B cell (primary cell): ENCODE measurements at regions not wholly inside any gene's neighbourhood (a gene's known extent, or its start where the extent isn't known, plus 50 kb on each side); places are given as distances from the start of the nearest gene placed in this dataset.

Experiments used
- ATAC-seq: fragments of 200-7000 bp; cut with Tn5 transposase; one replicate; pipeline ENCODE4 v1.10.0; 2021; ENCODE audit warnings: low read depth, mild to moderate bottlenecking, moderate number of reproducible peaks, moderate library complexity
- CTCF ChIA-PET: fragments of 350-600 bp; sonication (Branson Sonifier 250); formaldehyde crosslinking; loops from one replicate; lab custom pipeline; 2021; ENCODE audit warnings: antibody characterized with exemption, inconsistent platforms; lab: Charles Lee
- POLR2A ChIA-PET: fragments of 350-600 bp; sonication (Branson Sonifier 250); formaldehyde crosslinking; loops from one replicate; lab custom pipeline; 2021; ENCODE audit warnings: antibody characterized with exemption; lab: Charles Lee
- DNase-seq: peaks from one replicate; pipeline ENCODE4 v3.0.0; 2013
- H2AFZ ChIP-seq: 2 replicates; pipeline ENCODE4 v1.6.1; 2012; ENCODE audit warnings: mild to moderate bottlenecking, low read depth, low read length; ENCODE audit not compliant: insufficient read depth, poor library complexity, severe bottlenecking
- H3K27ac ChIP-seq, 2 donors: 1 replicate in 1 of 2; 2 replicates in 1 of 2; pipeline ENCODE4 v1.5.1; 2012 to 2013; ENCODE audit warnings: low read length in 2 of 2, mild to moderate bottlenecking in 2 of 2, moderate library complexity in 1 of 2
- H3K27me3 ChIP-seq, 4 experiments: fragments of 200-600 bp in 1 of 4; sonication (generic) in 1 of 4; replicated peaks in 1 of 4; 1 replicate in 2 of 4; 2 replicates in 2 of 4; pipeline versions ENCODE4 v1.6.1 to v1.7.0; 2013 to 2016; ENCODE audit warnings: low read length in 3 of 4, mild to moderate bottlenecking in 2 of 4, mixed read lengths in 1 of 4, moderate library complexity in 1 of 4; ENCODE audit not compliant: insufficient read depth in 4 of 4, control insufficient read depth in 3 of 4; ENCODE audit errors: control extremely low read depth in 1 of 4
- H3K36me3 ChIP-seq, 2 experiments: replicated peaks in 1 of 2; 1 replicate in 1 of 2; 2 replicates in 1 of 2; pipeline versions ENCODE4 v1.6.1 to v1.7.1; 2013; ENCODE audit warnings: low read length in 1 of 2; ENCODE audit not compliant: insufficient read depth in 2 of 2, control insufficient read depth in 1 of 2; ENCODE audit errors: control extremely low read depth in 1 of 2, extremely low read depth in 1 of 2
- H3K4me1 ChIP-seq, 2 donors: fragments of 200-600 bp in 1 of 2; sonication (generic) in 1 of 2; 1 replicate in 1 of 2; 2 replicates in 1 of 2; pipeline versions ENCODE4 v1.5.1 to v1.6.1; 2013 to 2017; ENCODE audit warnings: low read length in 2 of 2; ENCODE audit not compliant: control insufficient read depth in 2 of 2, insufficient read depth in 2 of 2
- H3K4me2 ChIP-seq: replicated peaks from 2 replicates; pipeline ENCODE3; 2012; ENCODE audit warnings: mild to moderate bottlenecking, low read depth, low read length; ENCODE audit not compliant: poor library complexity, severe bottlenecking
- H3K4me3 ChIP-seq, 5 experiments: fragments of 200-600 bp in 1 of 5; sonication (generic) in 1 of 5; 1 replicate in 3 of 5; 2 replicates in 2 of 5; pipeline versions ENCODE4 v1.5.1 to v1.7.0; 2011 to 2016; ENCODE audit warnings: low read length in 4 of 5, mild to moderate bottlenecking in 4 of 5, low read depth in 2 of 5, control low read depth in 1 of 5, moderate library complexity in 1 of 5; ENCODE audit not compliant: insufficient read depth in 1 of 5; ENCODE audit errors: control extremely low read depth in 1 of 5, extremely low read depth in 1 of 5
- H3K79me2 ChIP-seq: fragments of 200-600 bp; sonication (generic); one replicate; pipeline ENCODE4 v1.6.0; 2016; ENCODE audit warnings: low read length; ENCODE audit not compliant: control insufficient read depth, insufficient read depth
- H3K9ac ChIP-seq: fragments of 200-600 bp; sonication (generic); 2 replicates; pipeline ENCODE4 v1.6.1; 2017; ENCODE audit warnings: mild to moderate bottlenecking, low read length, moderate library complexity
- H3K9me3 ChIP-seq, 3 donors: one replicate each; pipeline versions ENCODE4 v1.6.1 to v1.7.1; 2013; ENCODE audit warnings: low read length in 2 of 3; ENCODE audit not compliant: control insufficient read depth in 2 of 3, insufficient read depth in 1 of 3; ENCODE audit errors: control extremely low read depth in 1 of 3
- H4K20me1 ChIP-seq: 2 replicates; pipeline ENCODE4 v1.6.0; 2012; ENCODE audit warnings: mild to moderate bottlenecking, low read length; ENCODE audit not compliant: insufficient read depth, control insufficient read depth, poor library complexity, severe bottlenecking
- H3K27ac Mint-ChIP-seq: one replicate; pipeline ENCODE4 v1.8.0; 2021; ENCODE audit warnings: mixed read lengths
- H3K27me3 Mint-ChIP-seq: one replicate; pipeline ENCODE4 v1.8.0; 2021; ENCODE audit warnings: mixed read lengths
- H3K4me1 Mint-ChIP-seq: one replicate; pipeline ENCODE4 v1.8.0; 2021; ENCODE audit warnings: mixed read lengths
- H3K4me3 Mint-ChIP-seq: one replicate; pipeline ENCODE4 v1.8.0; 2021; ENCODE audit warnings: mixed read lengths
- H3K9me3 Mint-ChIP-seq: one replicate; pipeline ENCODE4 v1.8.0; 2022; ENCODE audit warnings: mixed read lengths; ENCODE audit not compliant: insufficient read depth
- CTCF ChIP-seq: fragments of 200-600 bp; IDR thresholded peaks from one replicate; pipeline ENCODE4 v1.8.0; 2022; ENCODE audit warnings: antibody characterized with exemption, mild to moderate bottlenecking
- EZH2 ChIP-seq: IDR thresholded peaks from 2 replicates; pipeline ENCODE4 v1.6.1; 2012; ENCODE audit warnings: borderline replicate concordance, low read depth, mild to moderate bottlenecking, moderate library complexity, low read length; ENCODE audit not compliant: insufficient read depth, poor library complexity, severe bottlenecking
- WGBS: methylation state at CpG from one replicate; pipeline ENCODE4 v1.1.5; 2013; ENCODE audit warnings: missing lambda C conversion rate; ENCODE audit not compliant: insufficient coverage; 5-methylcytosine and 5-hydroxymethylcytosine counted together
- intact Hi-C: fragments of 100-400 bp; cut with micrococcal nuclease; formaldehyde crosslinking; loops from one replicate; pipeline ENCODE4 v1.10.0; 2022

- intact Hi-C loops, result no loop called here
- no peaks in the 10 kb centered on the region for H3K9me3 ChIP-seq
- no peak overlapping the region for H3K27ac ChIP-seq
- H4K20me1 ChIP-seq, result no peaks in the 10 kb centered on the region
- no peak for DNase-seq
- H3K27me3 ChIP-seq, result no peaks in the 10 kb centered on the region
- no peak for ATAC-seq
- no peak overlapping the region for H2AFZ ChIP-seq
- CTCF ChIA-PET, result no interaction called here
- Mint-ChIP-seq H3K4me3 (no peak overlapping the region), H3K9me3 (no peaks in the 10 kb centered on the region), H3K27ac (no peak overlapping the region), H3K4me1 (no peaks in the 10 kb centered on the region), H3K27me3 (no peaks in the 10 kb centered on the region)
- no peak overlapping the region for H3K4me3 ChIP-seq
- H3K79me2 ChIP-seq, result no peaks in the 10 kb centered on the region
- no peak for TF ChIP-seq EZH2
- TF ChIP-seq CTCF, result no peak
- H3K4me1 ChIP-seq, result no peaks in the 10 kb centered on the region
- H3K4me2 ChIP-seq, result no peak overlapping the region
- no CpG with 5 or more reads among the region's 1 CpG for WGBS
- H3K36me3 ChIP-seq, result no peaks in the 10 kb centered on the region
- POLR2A ChIA-PET, result no interaction called here
- H3K9ac ChIP-seq, result no peak overlapping the region
These were observed 69.0 kb upstream of the LRRC7 start for GRCh38 chr1:69498711-69499110.

GRCh38 chr1:69499203-69499803, 68.4 kb upstream of the LRRC7 start:
- Mint-ChIP-seq H3K4me1 (no peaks in the 10 kb centered on the region), H3K27me3 (no peaks in the 10 kb centered on the region), H3K27ac (no peak overlapping the region), H3K4me3 (no peak overlapping the region), H3K9me3 (no peaks in the 10 kb centered on the region)
- H3K36me3 ChIP-seq, result no peaks in the 10 kb centered on the region
- no peaks in the 10 kb centered on the region for H3K27me3 ChIP-seq
- H2AFZ ChIP-seq, result no peak overlapping the region
- no peak for ATAC-seq
- H4K20me1 ChIP-seq, result no peaks in the 10 kb centered on the region
- H3K4me1 ChIP-seq, result no peaks in the 10 kb centered on the region
- TF ChIP-seq CTCF, result no peak
- TF ChIP-seq EZH2, result no peak
- no peak overlapping the region for H3K4me3 ChIP-seq
- H3K9ac ChIP-seq, result no peak overlapping the region
- no peaks in the 10 kb centered on the region for H3K79me2 ChIP-seq
- POLR2A ChIA-PET, result no interaction called here
- DNase-seq, result no peak
- CTCF ChIA-PET, result no interaction called here
- 85% methylated on average over 5 of the region's 7 CpGs for WGBS
- no peak overlapping the region for H3K4me2 ChIP-seq
- no peaks in the 10 kb centered on the region for H3K9me3 ChIP-seq
- intact Hi-C loops, result no loop called here
- no peak overlapping the region for H3K27ac ChIP-seq
